NOMO-1 treated with DMSO at 0.1 percent for 48 hours (cell line): ENCODE measurements at regions not wholly inside any gene's neighbourhood (a gene's known extent, or its start where the extent isn't known, plus 50 kb on each side); places are given as distances from the start of the nearest gene placed in this dataset.
"Not testable (repeated sequence)": the region's sequence is repeated elsewhere in the genome, so short reads cannot be mapped to it uniquely, and the experiment has no call there.

Experiments
- DNase-seq: peaks from one replicate; lab custom pipeline; 2025; ENCODE audit not compliant: unreplicated experiment; lab: John Stamatoyannopoulos, UW

GRCh38 chr15:81939604-81940440 is 106.0 kb downstream of the MEX3B start:
- DNase-seq: peak; percentile 26

GRCh38 chr15:81937189-81937588 is 108.6 kb downstream of the MEX3B start:
- no peak for DNase-seq

- DNase-seq: no peak
Measured at GRCh38 chr15:81930582-81931369, 115.0 kb downstream of the MEX3B start.

- DNase-seq: no peak
Measured at GRCh38 chr15:81929557-81929956, 116.3 kb downstream of the MEX3B start.

- no peak for DNase-seq
Measured at GRCh38 chr15:81926981-81927380, 118.8 kb downstream of the MEX3B start.

- DNase-seq: no peak
Measured at GRCh38 chr15:81924729-81925128, 121.1 kb downstream of the MEX3B start.

- no peak for DNase-seq
Measured at GRCh38 chr15:81923561-81924350, 122.1 kb downstream of the MEX3B start.

GRCh38 chr15:81922143-81922542 is 123.7 kb downstream of the MEX3B start:
- DNase-seq: no peak

- no peak for DNase-seq
Measured at GRCh38 chr15:81921163-81921562, 124.7 kb downstream of the MEX3B start.

- DNase-seq: not testable (repeated sequence)
Measured at GRCh38 chr15:81918767-81919166, 127.1 kb downstream of the MEX3B start.

GRCh38 chr15:81916451-81916850 is 129.4 kb downstream of the MEX3B start:
- DNase-seq: no peak

GRCh38 chr15:81915990-81916389 is 129.8 kb downstream of the MEX3B start:
- DNase-seq: no peak

- no peak for DNase-seq
Measured at GRCh38 chr15:81914734-81915256, 131.0 kb downstream of the MEX3B start.

- DNase-seq: no peak
Measured at GRCh38 chr15:81914333-81914732, 131.5 kb downstream of the MEX3B start.

- DNase-seq: no peak
Measured at GRCh38 chr15:81911022-81911971, 134.5 kb downstream of the MEX3B start.

GRCh38 chr15:81910355-81911021 is 135.3 kb downstream of the MEX3B start:
- no peak for DNase-seq

- no peak for DNase-seq
Measured at GRCh38 chr15:81909011-81909358, 136.8 kb downstream of the MEX3B start.

GRCh38 chr15:81908111-81908510 is 137.7 kb downstream of the MEX3B start:
- DNase-seq: no peak

- no peak for DNase-seq
Measured at GRCh38 chr15:81907521-81907920, 138.3 kb downstream of the MEX3B start.

- no peak for DNase-seq
Measured at GRCh38 chr15:81905889-81906288, 139.9 kb downstream of the MEX3B start.
